CD14-positive monocyte (primary cell): ENCODE measurements at regions not wholly inside any gene's neighbourhood (a gene's known extent, or its start where the extent isn't known, plus 50 kb on each side); places are given as distances from the start of the nearest gene placed in this dataset.
A peak's percentile ranks its signal among the peaks of the same experiment; 100 is the strongest.

ENCODE experiments used
- DNase-seq, 3 donors: peaks; one replicate each; pipeline ENCODE4 v3.0.0-alpha.2; 2011 to 2022
- H2AFZ ChIP-seq: 2 replicates; pipeline ENCODE4 v1.6.0; 2012; ENCODE audit warnings: mild to moderate bottlenecking, low read depth, low read length, inconsistent platforms; ENCODE audit not compliant: insufficient read depth, poor library complexity, severe bottlenecking
- H3K27ac ChIP-seq, 2 donors: 1 replicate in 1 of 2; 2 replicates in 1 of 2; pipeline ENCODE4 v1.5.1; 2012 to 2013; ENCODE audit warnings: low read length in 2 of 2, control low read depth in 1 of 2, inconsistent platforms in 1 of 2, low read depth in 1 of 2, mild to moderate bottlenecking in 1 of 2
- H3K27me3 ChIP-seq, 2 donors: one replicate each; pipeline versions ENCODE4 v1.6.0 to v1.6.1; 2011 to 2013; ENCODE audit warnings: low read length in 2 of 2; ENCODE audit not compliant: control insufficient read depth in 2 of 2, insufficient read depth in 2 of 2
- H3K36me3 ChIP-seq, 2 donors: replicated peaks in 1 of 2; 1 replicate in 1 of 2; 2 replicates in 1 of 2; pipeline versions ENCODE4 v1.5.1 to v1.6.1; 2012 to 2013; ENCODE audit warnings: low read length in 2 of 2, control low read depth in 1 of 2, inconsistent platforms in 1 of 2, mild to moderate bottlenecking in 1 of 2; ENCODE audit not compliant: insufficient read depth in 2 of 2, control insufficient read depth in 1 of 2
- H3K4me1 ChIP-seq, 2 donors: 1 replicate in 1 of 2; 2 replicates in 1 of 2; pipeline versions ENCODE4 v1.5.1 to v1.6.1; 2012 to 2013; ENCODE audit warnings: low read length in 2 of 2, control low read depth in 1 of 2, inconsistent platforms in 1 of 2, mild to moderate bottlenecking in 1 of 2, moderate library complexity in 1 of 2; ENCODE audit not compliant: insufficient read depth in 2 of 2, control insufficient read depth in 1 of 2
- H3K4me2 ChIP-seq: replicated peaks from 2 replicates; pipeline ENCODE3; 2012; ENCODE audit warnings: low read length, moderate library complexity, mild to moderate bottlenecking; ENCODE audit not compliant: poor library complexity, severe bottlenecking; ENCODE audit errors: extremely low read depth
- H3K4me3 ChIP-seq, 3 experiments: fragments of 200-600 bp in 1 of 3; sonication (generic) in 1 of 3; replicated peaks in 1 of 3; 1 replicate in 2 of 3; 2 replicates in 1 of 3; pipeline ENCODE4 v1.5.1; 2011 to 2013; ENCODE audit warnings: low read length in 3 of 3, mild to moderate bottlenecking in 3 of 3, control low read depth in 2 of 3, low read depth in 2 of 3, inconsistent platforms in 1 of 3, moderate library complexity in 1 of 3
- H3K79me2 ChIP-seq: 2 replicates; pipeline ENCODE4 v1.6.0; 2012; ENCODE audit warnings: mild to moderate bottlenecking, control low read depth, inconsistent platforms, low read length, moderate library complexity; ENCODE audit not compliant: insufficient read depth
- H3K9ac ChIP-seq: 2 replicates; pipeline ENCODE4 v1.6.0; 2017; ENCODE audit warnings: low read length, mild to moderate bottlenecking; ENCODE audit not compliant: insufficient read depth, poor library complexity, severe bottlenecking
- H3K9me3 ChIP-seq, 2 donors: replicated peaks in 1 of 2; 1 replicate in 1 of 2; 2 replicates in 1 of 2; pipeline versions ENCODE4 v1.5.1 to v1.6.1; 2012 to 2013; ENCODE audit warnings: low read length in 2 of 2, control low read depth in 1 of 2; ENCODE audit not compliant: control insufficient read depth in 1 of 2, insufficient read depth in 1 of 2
- H4K20me1 ChIP-seq: 2 replicates; pipeline ENCODE4 v1.6.0; 2012; ENCODE audit warnings: mild to moderate bottlenecking, low read length, control low read depth, moderate library complexity; ENCODE audit not compliant: insufficient read depth
- H3K27ac Mint-ChIP-seq, 7 donors: one replicate each; pipeline ENCODE4 v1.8.0; 2020; ENCODE audit warnings: mild to moderate bottlenecking in 7 of 7, mixed read lengths in 7 of 7, moderate library complexity in 6 of 7, inconsistent platforms in 2 of 7
- H3K27me3 Mint-ChIP-seq, 3 donors: one replicate each; pipeline ENCODE4 v1.8.0; 2021 to 2022; ENCODE audit warnings: low read depth in 3 of 3, mild to moderate bottlenecking in 3 of 3, mixed read lengths in 3 of 3, moderate library complexity in 3 of 3, inconsistent platforms in 1 of 3
- H3K36me3 Mint-ChIP-seq, 2 donors: one replicate each; pipeline ENCODE4 v1.8.0; 2020; ENCODE audit warnings: mixed read lengths in 2 of 2, inconsistent platforms in 1 of 2, mild to moderate bottlenecking in 1 of 2
- H3K4me1 Mint-ChIP-seq: one replicate; pipeline ENCODE4 v1.8.0; 2020; ENCODE audit warnings: mild to moderate bottlenecking, mixed read lengths
- H3K4me3 Mint-ChIP-seq, 2 donors: one replicate each; pipeline ENCODE4 v1.8.0; 2020; ENCODE audit warnings: mild to moderate bottlenecking in 2 of 2, mixed read lengths in 2 of 2, moderate library complexity in 1 of 2
- H3K9me3 Mint-ChIP-seq, 7 donors: one replicate each; pipeline ENCODE4 v1.8.0; 2020 to 2022; ENCODE audit warnings: mixed read lengths in 7 of 7, mild to moderate bottlenecking in 6 of 7, moderate library complexity in 6 of 7, inconsistent platforms in 2 of 7
- CTCF ChIP-seq: fragments of 200-600 bp; IDR thresholded peaks from one replicate; pipeline ENCODE4 v1.8.0; 2022; ENCODE audit warnings: antibody characterized with exemption, mild to moderate bottlenecking
- WGBS: methylation state at CpG from one replicate; pipeline ENCODE4 v1.1.5; 2013; ENCODE audit warnings: missing lambda C conversion rate; ENCODE audit not compliant: insufficient coverage; 5-methylcytosine and 5-hydroxymethylcytosine counted together
- intact Hi-C, 2 donors: fragments of 100-400 bp; cut with micrococcal nuclease; formaldehyde crosslinking; loops; one replicate each; pipeline versions ENCODE4 v1.15.0 to v1.15.1; 2023

GRCh38 chr2:147538088-147538487, 306.7 kb upstream of the ACVR2A start:
- no peak overlapping the region for H3K27ac ChIP-seq
- peaks cover 0 to 2% of the 10 kb centered on the region in 2 donors for H3K9me3 ChIP-seq
- H3K4me2 ChIP-seq: no peak overlapping the region
- no peaks in the 10 kb centered on the region for H3K27me3 ChIP-seq
- Mint-ChIP-seq H3K27ac (no peak overlapping the region), H3K4me3 (no peak overlapping the region), H3K27me3 (no peaks in the 10 kb centered on the region), H3K9me3 (peaks cover 0 to 5% (median 2%) of the 10 kb centered on the region in 7 donors), H3K36me3 (no peaks in the 10 kb centered on the region), H3K4me1 (peaks cover 7% of the 10 kb centered on the region)
- no peak overlapping the region for H3K4me3 ChIP-seq
- no peak for TF ChIP-seq CTCF
- H3K9ac ChIP-seq: no peak overlapping the region
- no CpG with 5 or more reads among the region's 1 CpG for WGBS
- DNase-seq: no peak
- H3K36me3 ChIP-seq: no peaks in the 10 kb centered on the region
- peaks cover 6 to 10% of the 10 kb centered on the region in 2 donors for H3K4me1 ChIP-seq
- no peaks in the 10 kb centered on the region for H4K20me1 ChIP-seq
- H3K79me2 ChIP-seq: no peaks in the 10 kb centered on the region
- H2AFZ ChIP-seq: no peak overlapping the region
- intact Hi-C loops: no loop called here

- H3K9ac ChIP-seq: no peak overlapping the region
- H3K36me3 ChIP-seq: no peaks in the 10 kb centered on the region
- H3K27me3 ChIP-seq: no peaks in the 10 kb centered on the region
- H2AFZ ChIP-seq: no peak overlapping the region
- Mint-ChIP-seq H3K36me3 (no peaks in the 10 kb centered on the region), H3K9me3 (peaks cover 0 to 3% (median 0%) of the 10 kb centered on the region in 7 donors), H3K4me1 (no peaks in the 10 kb centered on the region), H3K27ac (peak overlapping the region in 1 of 7 donors; percentile 6), H3K4me3 (no peak overlapping the region), H3K27me3 (peaks cover 0 to 2% (median 0%) of the 10 kb centered on the region in 3 donors)
- H3K79me2 ChIP-seq: no peaks in the 10 kb centered on the region
- no peak for TF ChIP-seq CTCF
- no peaks in the 10 kb centered on the region for H3K9me3 ChIP-seq
- H3K27ac ChIP-seq: no peak overlapping the region
- DNase-seq: no peak
- H3K4me2 ChIP-seq: no peak overlapping the region
- H4K20me1 ChIP-seq: no peaks in the 10 kb centered on the region
- intact Hi-C loops: no loop called here
- no CpG with 5 or more reads among the region's 3 CpGs for WGBS
- H3K4me3 ChIP-seq: no peak overlapping the region
- no peaks in the 10 kb centered on the region for H3K4me1 ChIP-seq
These were observed 313.6 kb upstream of the ACVR2A start for GRCh38 chr2:147531269-147531668.
